ENCODE measurements at regions not wholly inside any gene's neighbourhood (a gene's known extent, or its start where the extent isn't known, plus 50 kb on each side); places are given as distances from the start of the nearest gene placed in this dataset.

DNA sequence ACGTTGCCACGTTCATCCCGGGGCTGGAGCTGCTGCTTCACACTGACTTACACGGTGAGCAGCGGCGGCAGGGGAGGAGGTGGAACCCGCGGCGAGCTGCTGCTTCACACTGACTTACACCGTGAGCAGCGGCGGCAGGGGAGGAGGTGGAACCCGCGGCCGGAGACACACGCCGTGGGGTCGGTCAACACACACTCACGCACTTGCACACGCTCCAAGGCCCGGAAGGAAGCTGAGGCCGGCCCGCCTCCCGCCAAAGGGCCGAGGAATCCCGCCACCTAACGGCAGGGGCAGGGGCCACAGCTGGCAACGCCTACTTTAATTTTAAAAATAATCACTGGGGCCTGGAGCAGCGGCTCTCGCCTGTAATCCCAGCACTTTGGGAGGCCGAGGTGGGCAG is 94.4 kb upstream of the FOXC1 start:
- no peak for DNase-seq
- WGBS, 4 donors, result 60 to 93% (median 86%) methylated on average over 1 to 31 of the region's 31 CpGs
- Histone ChIP-seq H3K4me3 (no peak overlapping the region), H3K4me1 (replicated peaks in 1 of 2) (no peaks in the 10 kb centered on the region), H3K9me3 (replicated peaks in 1 of 3) (no peaks in the 10 kb centered on the region), H3K36me3 (replicated peaks in 1 of 2) (no peaks in the 10 kb centered on the region), H3K27ac (no peak overlapping the region), H3K27me3 (no peaks in the 10 kb centered on the region)
- TF ChIP-seq POLR2A (IDR thresholded peaks at IDR 0.05) (no peak), CTCF (IDR thresholded peaks at IDR 0.05) (no peak)
- intact Hi-C loops (cut with DNase I), result no loop called here

DNA sequence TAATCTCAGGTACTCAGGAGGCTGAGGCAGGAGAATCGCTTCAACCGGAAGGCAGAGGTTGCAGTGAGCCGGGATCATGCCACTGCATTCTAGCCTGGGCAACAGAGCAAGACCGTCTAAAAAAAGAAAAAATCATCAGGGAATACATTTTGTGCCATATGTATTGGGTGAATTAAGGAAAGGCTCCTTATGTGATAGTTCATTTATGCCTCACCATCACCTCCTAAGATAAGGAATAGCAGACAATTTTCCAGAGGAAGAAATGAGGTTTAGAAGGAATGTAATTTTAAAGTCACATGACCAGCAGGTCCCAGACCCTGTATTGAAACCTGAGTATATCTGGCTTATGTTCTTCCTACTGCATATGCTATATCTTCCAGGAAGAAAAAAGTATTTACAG is 93.9 kb upstream of the FOXC1 start:
- Histone ChIP-seq H3K4me3 (no peak overlapping the region), H3K36me3 (replicated peaks in 1 of 2) (no peaks in the 10 kb centered on the region), H3K9me3 (replicated peaks in 1 of 3) (no peaks in the 10 kb centered on the region), H3K27me3 (no peaks in the 10 kb centered on the region), H3K4me1 (replicated peaks in 1 of 2) (no peaks in the 10 kb centered on the region), H3K27ac (no peak overlapping the region)
- intact Hi-C loops (cut with DNase I), result no loop called here
- DNase-seq, result no peak
- TF ChIP-seq CTCF (IDR thresholded peaks at IDR 0.05) (no peak), POLR2A (IDR thresholded peaks at IDR 0.05) (no peak)
- WGBS, 4 donors, result 92 to 98% (median 94%) methylated on average over 4 of the region's 4 CpGs

GRCh38 chr6:1516742-1517520 is 92.8 kb upstream of the FOXC1 start:
- Histone ChIP-seq H3K36me3 (replicated peaks in 1 of 2) (no peaks in the 10 kb centered on the region), H3K27ac (no peak overlapping the region), H3K9me3 (replicated peaks in 1 of 3) (no peaks in the 10 kb centered on the region), H3K4me3 (no peak overlapping the region), H3K27me3 (peaks cover 4% of the 10 kb centered on the region), H3K4me1 (replicated peaks in 1 of 2) (no peaks in the 10 kb centered on the region)
- DNase-seq, result no peak
- intact Hi-C loops (cut with DNase I), result no loop called here
- WGBS, 4 donors, result 62 to 71% (median 65%) methylated on average over 14 of the region's 14 CpGs
- TF ChIP-seq POLR2A (IDR thresholded peaks at IDR 0.05), result no peak
- no peak for TF ChIP-seq CTCF (IDR thresholded peaks at IDR 0.05)

DNA sequence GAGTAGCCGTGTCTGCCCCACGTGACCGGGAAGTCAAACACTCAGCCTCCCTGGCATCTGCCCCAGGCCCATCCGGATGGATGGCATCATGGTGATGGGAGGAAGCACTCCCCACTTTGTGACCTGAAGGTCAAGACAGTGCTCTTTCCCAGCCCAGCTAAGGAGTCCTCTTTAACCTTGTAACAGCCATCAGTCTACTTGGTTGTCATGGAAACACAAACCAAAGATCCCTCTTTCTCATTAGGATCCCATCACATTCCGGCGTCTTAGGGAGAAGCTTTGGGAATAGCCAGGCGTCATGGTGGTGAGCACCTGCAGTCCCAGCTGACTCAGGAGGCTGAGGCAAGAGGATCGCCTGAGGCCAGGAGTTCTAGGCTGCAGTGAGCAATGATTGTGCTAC is 90.9 kb upstream of the FOXC1 start:
- no peaks in the 10 kb centered on the region for H3K4me1 ChIP-seq (replicated peaks in 1 of 2)
- no peak overlapping the region for H3K4me3 ChIP-seq
- H3K9me3 ChIP-seq (replicated peaks in 1 of 3), result no peaks in the 10 kb centered on the region
- peaks cover 23% of the 10 kb centered on the region for H3K27me3 ChIP-seq
- TF ChIP-seq CTCF (IDR thresholded peaks at IDR 0.05) (no peak), POLR2A (IDR thresholded peaks at IDR 0.05) (no peak)
- intact Hi-C loops (cut with DNase I), result no loop called here
- H3K36me3 ChIP-seq (replicated peaks in 1 of 2), result no peaks in the 10 kb centered on the region
- 88 to 95% (median 93%) methylated on average over 4 to 8 of the region's 8 CpGs for WGBS, 4 donors
- H3K27ac ChIP-seq, result no peak overlapping the region
- no peak for DNase-seq

All from adrenal gland (tissue), 9 donors.